ENCODE measurements at regions not wholly inside any gene's neighbourhood (a gene's known extent, or its start where the extent isn't known, plus 50 kb on each side); places are given as distances from the start of the nearest gene placed in this dataset.

GRCh38 chr4:56198265-56198664 lies 189.0 kb downstream of the AASDH start:
- TF ChIP-seq TAF1 (IDR thresholded peaks at IDR 0.05; ENCODE audit: borderline replicate concordance, insufficient read depth, low read length) (no peak), REST (IDR thresholded peaks at IDR 0.05; ENCODE audit: insufficient read depth in 1 of 2, low read depth in 2 of 2, low read length in 2 of 2) (no peak)
